Kidney epithelial cell (primary cell): ENCODE measurements at regions not wholly inside any gene's neighbourhood (a gene's known extent, or its start where the extent isn't known, plus 50 kb on each side); places are given as distances from the start of the nearest gene placed in this dataset.

Experiments used
- DNase-seq: peaks from one replicate; pipeline ENCODE4 v3.0.0-alpha.2; 2010; ENCODE audit warnings: low read depth
- H3K27me3 ChIP-seq: 2 replicates; pipeline ENCODE4 v1.6.0; 2011; ENCODE audit warnings: low read length; ENCODE audit not compliant: control insufficient read depth, insufficient read depth
- H3K36me3 ChIP-seq: 2 replicates; pipeline ENCODE4 v1.5.1; 2011; ENCODE audit warnings: low read length; ENCODE audit not compliant: control insufficient read depth, insufficient read depth
- H3K4me3 ChIP-seq: 2 replicates; pipeline ENCODE4 v1.5.1; 2011; ENCODE audit warnings: low read depth, mild to moderate bottlenecking, control low read depth, low read length
- TF ChIP-seq, protein P1 (sequence below): IDR thresholded peaks from 2 replicates; pipeline ENCODE4 v1.5.1; 2011; ENCODE audit warnings: mild to moderate bottlenecking, moderate library complexity, low read length, control low read depth, inconsistent platforms; ENCODE audit not compliant: insufficient read depth, poor library complexity, severe bottlenecking

- Histone ChIP-seq H3K27me3 (no peaks in the 10 kb centered on the region), H3K36me3 (no peaks in the 10 kb centered on the region), H3K4me3 (no peak overlapping the region)
- no peak for DNase-seq
- TF ChIP-seq, protein P1, sequence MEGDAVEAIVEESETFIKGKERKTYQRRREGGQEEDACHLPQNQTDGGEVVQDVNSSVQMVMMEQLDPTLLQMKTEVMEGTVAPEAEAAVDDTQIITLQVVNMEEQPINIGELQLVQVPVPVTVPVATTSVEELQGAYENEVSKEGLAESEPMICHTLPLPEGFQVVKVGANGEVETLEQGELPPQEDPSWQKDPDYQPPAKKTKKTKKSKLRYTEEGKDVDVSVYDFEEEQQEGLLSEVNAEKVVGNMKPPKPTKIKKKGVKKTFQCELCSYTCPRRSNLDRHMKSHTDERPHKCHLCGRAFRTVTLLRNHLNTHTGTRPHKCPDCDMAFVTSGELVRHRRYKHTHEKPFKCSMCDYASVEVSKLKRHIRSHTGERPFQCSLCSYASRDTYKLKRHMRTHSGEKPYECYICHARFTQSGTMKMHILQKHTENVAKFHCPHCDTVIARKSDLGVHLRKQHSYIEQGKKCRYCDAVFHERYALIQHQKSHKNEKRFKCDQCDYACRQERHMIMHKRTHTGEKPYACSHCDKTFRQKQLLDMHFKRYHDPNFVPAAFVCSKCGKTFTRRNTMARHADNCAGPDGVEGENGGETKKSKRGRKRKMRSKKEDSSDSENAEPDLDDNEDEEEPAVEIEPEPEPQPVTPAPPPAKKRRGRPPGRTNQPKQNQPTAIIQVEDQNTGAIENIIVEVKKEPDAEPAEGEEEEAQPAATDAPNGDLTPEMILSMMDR = no peak
These were observed 55.3 kb upstream of the LY86 start for GRCh38 chr6:6533176-6533575.

DNA sequence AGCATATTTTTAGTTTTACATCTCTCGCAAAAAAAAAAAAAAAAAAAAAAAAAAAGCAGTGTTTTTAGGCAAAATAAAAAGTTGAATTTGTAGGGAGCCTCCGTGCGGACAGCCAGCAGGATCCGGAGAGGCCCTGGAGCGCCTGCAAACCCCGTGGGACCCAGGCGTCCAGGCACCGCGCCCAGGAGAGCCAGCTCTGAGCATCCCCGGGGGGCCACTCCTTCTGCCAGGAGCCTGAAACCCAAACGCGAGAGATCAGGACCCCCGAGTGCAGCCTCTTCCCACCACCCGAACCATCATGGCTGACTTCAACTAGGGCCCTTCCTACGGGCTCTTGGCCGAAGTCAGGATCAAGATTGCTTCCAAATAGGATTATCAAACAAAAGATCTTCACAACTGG lies 54.1 kb upstream of the LY86 start:
- TF ChIP-seq, protein P1 = no peak
- Histone ChIP-seq H3K36me3 (no peaks in the 10 kb centered on the region), H3K27me3 (no peaks in the 10 kb centered on the region), H3K4me3 (no peak overlapping the region)
- no peak for DNase-seq

GRCh38 chr6:6537488-6538260 lies 50.8 kb upstream of the LY86 start:
- no peak overlapping the region for H3K4me3 ChIP-seq

DNA sequence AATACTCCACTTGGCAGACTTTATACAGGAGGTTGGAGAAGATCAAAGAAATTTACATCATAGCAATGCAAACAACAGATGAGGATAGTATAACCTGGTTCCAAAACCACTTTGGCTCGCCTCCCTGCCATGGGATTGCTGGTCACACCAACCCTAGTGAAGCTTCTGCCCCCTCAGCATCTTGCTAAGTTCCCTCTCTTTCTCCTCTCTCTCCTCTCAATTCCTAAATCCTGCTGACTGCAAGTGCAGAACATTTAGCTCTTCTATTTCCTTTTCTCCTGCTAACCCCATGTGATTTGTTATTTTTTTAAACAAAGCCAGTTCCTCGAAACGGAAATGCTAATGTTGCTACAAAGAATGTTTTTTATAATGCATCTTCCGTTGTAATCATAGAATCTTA lies 50.3 kb upstream of the LY86 start:
- H3K27me3 ChIP-seq = peaks cover 4% of the 10 kb centered on the region
- H3K36me3 ChIP-seq = no peaks in the 10 kb centered on the region
- DNase-seq = no peak
- no peak overlapping the region for H3K4me3 ChIP-seq
- TF ChIP-seq, protein P1 = no peak

More at GRCh38 chr6:6537488-6538260, 50.8 kb upstream of the LY86 start:
- Histone ChIP-seq H3K27me3 (no peaks in the 10 kb centered on the region), H3K36me3 (no peaks in the 10 kb centered on the region)
- TF ChIP-seq, protein P1 = no peak
- no peak for DNase-seq
